Adrenal gland (tissue), 9 donors: ENCODE measurements at regions not wholly inside any gene's neighbourhood (a gene's known extent, or its start where the extent isn't known, plus 50 kb on each side); places are given as distances from the start of the nearest gene placed in this dataset.

Experiments used
- DNase-seq, 7 donors: peaks; one replicate each; pipeline ENCODE4 v3.0.0-alpha.2; 2019 to 2020
- H3K27ac ChIP-seq, 5 donors: fragments of 200-600 bp; sonication (generic) in 4 of 5; 1 replicate in 3 of 5; 2 replicates in 2 of 5; pipeline versions ENCODE4 v1.5.1 to v1.8.0; 2016 to 2020; ENCODE audit warnings: mild to moderate bottlenecking in 1 of 5
- H3K27me3 ChIP-seq: fragments of 200-600 bp; 2 replicates; pipeline ENCODE4 v1.8.0; 2021
- H3K36me3 ChIP-seq, 2 donors: fragments of 200-600 bp; replicated peaks in 1 of 2; 1 replicate in 1 of 2; 2 replicates in 1 of 2; pipeline versions ENCODE4 v1.5.1 to v1.8.0; 2018 to 2022
- H3K4me1 ChIP-seq, 2 donors: fragments of 200-600 bp; replicated peaks in 1 of 2; 1 replicate in 1 of 2; 2 replicates in 1 of 2; pipeline versions ENCODE4 v1.5.1 to v1.8.0; 2018 to 2021
- H3K4me3 ChIP-seq, 4 donors: fragments of 200-600 bp; sonication (generic) in 3 of 4; one replicate each; pipeline ENCODE4 v1.5.1; 2016 to 2018
- H3K9me3 ChIP-seq, 3 donors: fragments of 200-600 bp; sonication (generic) in 1 of 3; replicated peaks in 1 of 3; 1 replicate in 2 of 3; 2 replicates in 1 of 3; pipeline versions ENCODE4 v1.5.1 to v1.8.0; 2016 to 2021
- CTCF ChIP-seq, 6 experiments: fragments of 450-650 bp in 4 of 6; fragments of 200-600 bp in 2 of 6; sonication (generic) in 1 of 6; IDR thresholded peaks; 1 replicate in 5 of 6; 2 replicates in 1 of 6; pipeline versions ENCODE4 v1.5.1 to v1.8.0; 2016 to 2021; ENCODE audit warnings: antibody characterized with exemption in 6 of 6, mild to moderate bottlenecking in 2 of 6, moderate library complexity in 1 of 6
- POLR2A ChIP-seq, 2 donors: fragments of 450-650 bp; IDR thresholded peaks; one replicate each; pipeline ENCODE4 v1.6.1; 2017; ENCODE audit warnings: antibody characterized with exemption in 2 of 2, mild to moderate bottlenecking in 2 of 2, moderate library complexity in 1 of 2
- WGBS, 4 donors: extraction: QIAGEN DNeasy Blood & Tissue Kit in 2 of 4; methylation state at CpG; one replicate each; pipeline versions ENCODE4 v1.1.5 to v1.1.7; 2013 to 2017; 5-methylcytosine and 5-hydroxymethylcytosine counted together
- intact Hi-C, 2 donors: fragments of 100-400 bp; cut with DNase I; formaldehyde crosslinking; loops; one replicate each; pipeline versions ENCODE4 v1.14.1 to v1.15.0; 2022 to 2023
- donor health status: healthy with polysubstance abuse.
- donor health status: Bipolar disorder and iron deficiency.
- donor health status: DM: yes; HTN: yes; CAD: no.
- donor health status: DM: no; HTN: no; CAD: no.
- donor health status: DM: no; HTN: no; CAD: no.

- 71 to 80% (median 77%) methylated on average over 3 of the region's 3 CpGs for WGBS, 4 donors
- Histone ChIP-seq H3K4me3 (no peak overlapping the region), H3K27me3 (no peaks in the 10 kb centered on the region), H3K36me3 (no peaks in the 10 kb centered on the region), H3K9me3 (no peaks in the 10 kb centered on the region), H3K4me1 (no peaks in the 10 kb centered on the region), H3K27ac (no peak overlapping the region)
- intact Hi-C loops: no loop called here
- DNase-seq: no peak
- TF ChIP-seq CTCF (IDR thresholded peaks at IDR 0.05) (no peak), POLR2A (IDR thresholded peaks at IDR 0.05) (no peak)
Observed at GRCh38 chr3:148217317-148217716, 480.4 kb upstream of the AGTR1 start.

- DNase-seq: no peak
- intact Hi-C loops: no loop called here
- no peak overlapping the region for H3K4me3 ChIP-seq
- H3K9me3 ChIP-seq: no peaks in the 10 kb centered on the region
- H3K36me3 ChIP-seq: no peaks in the 10 kb centered on the region
- H3K27me3 ChIP-seq: no peaks in the 10 kb centered on the region
- H3K27ac ChIP-seq: no peak overlapping the region
- 68 to 78% (median 71%) methylated on average over 3 of the region's 3 CpGs for WGBS, 4 donors
- TF ChIP-seq CTCF (IDR thresholded peaks at IDR 0.05): no peak
- TF ChIP-seq POLR2A (IDR thresholded peaks at IDR 0.05): no peak
- no peaks in the 10 kb centered on the region for H3K4me1 ChIP-seq
Observed at GRCh38 chr3:148218222-148218621, 479.5 kb upstream of the AGTR1 start.

GRCh38 chr3:148219999-148220398 lies 477.7 kb upstream of the AGTR1 start:
- DNase-seq: no peak
- no peaks in the 10 kb centered on the region for H3K9me3 ChIP-seq
- H3K27ac ChIP-seq: no peak overlapping the region
- H3K4me3 ChIP-seq: no peak overlapping the region
- intact Hi-C loops: no loop called here
- H3K27me3 ChIP-seq: no peaks in the 10 kb centered on the region
- 93 to 96% (median 94%) methylated on average over 2 of the region's 2 CpGs for WGBS, 4 donors
- H3K4me1 ChIP-seq: no peaks in the 10 kb centered on the region
- no peaks in the 10 kb centered on the region for H3K36me3 ChIP-seq
- no peak for TF ChIP-seq CTCF (IDR thresholded peaks at IDR 0.05)
- TF ChIP-seq POLR2A (IDR thresholded peaks at IDR 0.05): no peak

- no peaks in the 10 kb centered on the region for H3K36me3 ChIP-seq
- 56 to 76% (median 66%) methylated on average over 1 of the region's 1 CpG for WGBS, 4 donors
- H3K27me3 ChIP-seq: no peaks in the 10 kb centered on the region
- intact Hi-C loops: no loop called here
- H3K4me3 ChIP-seq: no peak overlapping the region
- H3K4me1 ChIP-seq: no peaks in the 10 kb centered on the region
- TF ChIP-seq POLR2A (IDR thresholded peaks at IDR 0.05) (no peak), CTCF (IDR thresholded peaks at IDR 0.05) (no peak)
- no peak for DNase-seq
- no peak overlapping the region for H3K27ac ChIP-seq
- H3K9me3 ChIP-seq: no peaks in the 10 kb centered on the region
Observed at GRCh38 chr3:148221303-148221702, 476.4 kb upstream of the AGTR1 start.
